Sigmoid colon (tissue), 4 donors: ENCODE measurements at regions not wholly inside any gene's neighbourhood (a gene's known extent, or its start where the extent isn't known, plus 50 kb on each side); places are given as distances from the start of the nearest gene placed in this dataset.

ENCODE experiments used
- EP300 ChIP-seq, 4 donors: sonication (generic); formaldehyde crosslinking; IDR thresholded peaks; one replicate each; pipeline ENCODE4 v1.6.1; 2017; ENCODE audit warnings: antibody characterized with exemption in 4 of 4
- POLR2A ChIP-seq, 2 donors: fragments of 450-650 bp; IDR thresholded peaks; one replicate each; pipeline ENCODE4 v1.6.1; 2016; ENCODE audit warnings: antibody characterized with exemption in 2 of 2, mild to moderate bottlenecking in 2 of 2, moderate library complexity in 2 of 2
- POLR2AphosphoS5 ChIP-seq, 4 donors: sonication (generic); formaldehyde crosslinking; IDR thresholded peaks; one replicate each; pipeline ENCODE4 v1.6.1; 2017; ENCODE audit warnings: antibody characterized with exemption in 4 of 4
- TF ChIP-seq, protein P1 (sequence below), 4 experiments: fragments of 450-650 bp in 3 of 4; fragments of 200-600 bp in 1 of 4; IDR thresholded peaks; one replicate each; pipeline ENCODE4 v1.5.1; 2016 to 2019; ENCODE audit warnings: antibody characterized with exemption in 4 of 4, mild to moderate bottlenecking in 3 of 4, moderate library complexity in 2 of 4

DNA sequence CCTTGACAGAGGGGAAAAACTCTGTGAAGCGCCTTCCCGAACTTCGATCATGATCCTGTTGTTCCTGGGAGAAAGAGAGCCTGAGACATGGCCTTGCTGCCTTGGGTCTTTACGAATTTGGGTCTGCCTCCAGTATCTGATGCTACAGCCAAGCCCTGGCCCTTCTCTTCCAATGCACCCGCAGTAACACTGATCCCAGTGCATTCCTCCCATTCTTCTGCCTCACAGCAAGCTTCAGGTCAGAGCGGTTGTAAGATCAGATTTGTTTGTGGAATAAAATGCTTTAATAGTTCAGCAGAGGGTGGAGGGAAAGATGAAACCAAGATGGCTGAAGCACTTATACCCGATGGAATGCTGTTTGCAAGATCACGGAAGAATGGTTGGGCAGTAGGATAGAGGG lies 196.7 kb upstream of the SIX2 start:
- TF ChIP-seq POLR2A (IDR thresholded peaks at IDR 0.05), result no peak
- no peak for TF ChIP-seq POLR2AphosphoS5 (IDR thresholded peaks at IDR 0.05)
- TF ChIP-seq, protein P1, sequence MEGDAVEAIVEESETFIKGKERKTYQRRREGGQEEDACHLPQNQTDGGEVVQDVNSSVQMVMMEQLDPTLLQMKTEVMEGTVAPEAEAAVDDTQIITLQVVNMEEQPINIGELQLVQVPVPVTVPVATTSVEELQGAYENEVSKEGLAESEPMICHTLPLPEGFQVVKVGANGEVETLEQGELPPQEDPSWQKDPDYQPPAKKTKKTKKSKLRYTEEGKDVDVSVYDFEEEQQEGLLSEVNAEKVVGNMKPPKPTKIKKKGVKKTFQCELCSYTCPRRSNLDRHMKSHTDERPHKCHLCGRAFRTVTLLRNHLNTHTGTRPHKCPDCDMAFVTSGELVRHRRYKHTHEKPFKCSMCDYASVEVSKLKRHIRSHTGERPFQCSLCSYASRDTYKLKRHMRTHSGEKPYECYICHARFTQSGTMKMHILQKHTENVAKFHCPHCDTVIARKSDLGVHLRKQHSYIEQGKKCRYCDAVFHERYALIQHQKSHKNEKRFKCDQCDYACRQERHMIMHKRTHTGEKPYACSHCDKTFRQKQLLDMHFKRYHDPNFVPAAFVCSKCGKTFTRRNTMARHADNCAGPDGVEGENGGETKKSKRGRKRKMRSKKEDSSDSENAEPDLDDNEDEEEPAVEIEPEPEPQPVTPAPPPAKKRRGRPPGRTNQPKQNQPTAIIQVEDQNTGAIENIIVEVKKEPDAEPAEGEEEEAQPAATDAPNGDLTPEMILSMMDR (IDR thresholded peaks at IDR 0.05), result no peak
- no peak for TF ChIP-seq EP300 (IDR thresholded peaks at IDR 0.05)
